Thyroid gland (tissue), 4 donors: ENCODE measurements at regions not wholly inside any gene's neighbourhood (a gene's known extent, or its start where the extent isn't known, plus 50 kb on each side); places are given as distances from the start of the nearest gene placed in this dataset.

ENCODE experiments used
- POLR2A ChIP-seq, 2 donors: fragments of 450-650 bp; IDR thresholded peaks; one replicate each; pipeline ENCODE4 v1.6.1; 2017; ENCODE audit warnings: antibody characterized with exemption in 2 of 2, mild to moderate bottlenecking in 2 of 2, moderate library complexity in 1 of 2
- TF ChIP-seq, protein P1 (sequence below), 6 experiments: fragments of 200-600 bp in 3 of 6; fragments of 450-650 bp in 3 of 6; sonication (generic) in 3 of 6; IDR thresholded peaks; one replicate each; pipeline ENCODE4 v1.5.1; 2016 to 2019; ENCODE audit warnings: antibody characterized with exemption in 6 of 6, mild to moderate bottlenecking in 2 of 6, inconsistent platforms in 1 of 6, moderate library complexity in 1 of 6

DNA sequence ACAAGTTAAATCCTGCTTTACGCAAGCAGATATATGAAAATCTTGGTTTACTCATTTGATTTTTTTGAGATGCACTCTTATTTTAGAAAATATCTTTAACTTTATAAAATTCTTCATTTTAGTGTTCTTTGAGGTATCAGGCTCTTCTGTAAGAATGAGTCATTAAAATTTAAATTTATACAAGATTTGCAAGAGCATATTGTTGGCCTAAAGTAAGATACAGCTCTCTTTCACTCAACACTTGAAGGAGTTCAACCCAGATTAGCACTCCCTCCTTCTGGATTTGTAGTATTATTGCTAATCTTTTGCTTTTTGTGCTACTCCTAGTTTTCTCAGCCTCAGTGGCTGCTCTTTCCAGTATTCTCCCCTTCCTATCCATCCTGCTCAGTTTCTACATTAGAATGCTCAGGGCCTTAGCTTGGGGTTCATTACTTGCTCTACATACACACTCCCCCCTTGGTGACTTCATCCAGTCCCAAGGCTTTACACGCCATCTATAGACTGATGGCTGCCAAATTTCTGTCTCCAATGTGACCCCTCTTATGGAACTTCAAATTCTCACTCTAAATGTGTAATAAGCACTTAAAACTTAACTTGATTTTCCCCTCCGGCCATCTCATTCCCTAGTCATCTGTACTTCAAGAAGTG, 425.3 kb upstream of the FANCL start:
- TF ChIP-seq, protein P1, sequence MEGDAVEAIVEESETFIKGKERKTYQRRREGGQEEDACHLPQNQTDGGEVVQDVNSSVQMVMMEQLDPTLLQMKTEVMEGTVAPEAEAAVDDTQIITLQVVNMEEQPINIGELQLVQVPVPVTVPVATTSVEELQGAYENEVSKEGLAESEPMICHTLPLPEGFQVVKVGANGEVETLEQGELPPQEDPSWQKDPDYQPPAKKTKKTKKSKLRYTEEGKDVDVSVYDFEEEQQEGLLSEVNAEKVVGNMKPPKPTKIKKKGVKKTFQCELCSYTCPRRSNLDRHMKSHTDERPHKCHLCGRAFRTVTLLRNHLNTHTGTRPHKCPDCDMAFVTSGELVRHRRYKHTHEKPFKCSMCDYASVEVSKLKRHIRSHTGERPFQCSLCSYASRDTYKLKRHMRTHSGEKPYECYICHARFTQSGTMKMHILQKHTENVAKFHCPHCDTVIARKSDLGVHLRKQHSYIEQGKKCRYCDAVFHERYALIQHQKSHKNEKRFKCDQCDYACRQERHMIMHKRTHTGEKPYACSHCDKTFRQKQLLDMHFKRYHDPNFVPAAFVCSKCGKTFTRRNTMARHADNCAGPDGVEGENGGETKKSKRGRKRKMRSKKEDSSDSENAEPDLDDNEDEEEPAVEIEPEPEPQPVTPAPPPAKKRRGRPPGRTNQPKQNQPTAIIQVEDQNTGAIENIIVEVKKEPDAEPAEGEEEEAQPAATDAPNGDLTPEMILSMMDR (IDR thresholded peaks at IDR 0.05): no peak
- TF ChIP-seq POLR2A (IDR thresholded peaks at IDR 0.05): no peak
